ENCODE measurements at regions not wholly inside any gene's neighbourhood (a gene's known extent, or its start where the extent isn't known, plus 50 kb on each side); places are given as distances from the start of the nearest gene placed in this dataset.

DNA sequence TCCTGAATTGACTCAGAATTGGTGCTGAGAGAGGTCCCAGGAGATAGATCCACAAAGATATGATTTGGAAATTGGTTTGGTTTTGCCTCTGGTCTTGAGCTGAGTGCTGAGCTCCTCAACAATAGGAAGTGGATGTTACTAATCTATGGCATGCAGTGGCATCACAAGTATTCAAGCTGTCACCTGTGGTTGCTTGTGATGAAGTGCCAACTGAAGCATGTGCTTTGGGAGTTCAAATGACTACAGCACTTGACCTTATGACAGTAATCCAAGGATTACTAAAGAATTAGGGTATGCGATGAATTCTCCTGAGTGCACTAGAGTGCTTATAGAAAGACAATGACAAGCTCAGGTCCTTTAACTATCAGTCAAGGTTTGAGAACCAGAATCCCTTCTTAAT lies 406.2 kb downstream of the NOVA1 start:
- Histone ChIP-seq H3K4me1 (ENCODE audit: control insufficient read depth, low read length) (no peaks in the 10 kb centered on the region), H3K4me3 (ENCODE audit: low read length) (no peak overlapping the region), H3K4me2 (ENCODE audit: low read length) (no peak overlapping the region), H3K9me3 (ENCODE audit: control insufficient read depth, insufficient read depth, low read length) (no peaks in the 10 kb centered on the region), H3K27me3 (ENCODE audit: control insufficient read depth, low read length) (no peaks in the 10 kb centered on the region), H3K36me3 (ENCODE audit: control insufficient read depth, low read length) (no peaks in the 10 kb centered on the region), H3K27ac (ENCODE audit: low read depth, low read length) (no peak overlapping the region), H3K79me2 (ENCODE audit: control insufficient read depth, low read length) (no peaks in the 10 kb centered on the region), H3K9me2 (replicated peaks; ENCODE audit: control insufficient read depth, low read length) (no peaks in the 10 kb centered on the region), H4K20me1 (ENCODE audit: control insufficient read depth, insufficient read depth, low read depth, low read length) (no peaks in the 10 kb centered on the region), H3F3A (ENCODE audit: control insufficient read depth, insufficient read depth) (no peaks in the 10 kb centered on the region)
- TF ChIP-seq, protein P1, sequence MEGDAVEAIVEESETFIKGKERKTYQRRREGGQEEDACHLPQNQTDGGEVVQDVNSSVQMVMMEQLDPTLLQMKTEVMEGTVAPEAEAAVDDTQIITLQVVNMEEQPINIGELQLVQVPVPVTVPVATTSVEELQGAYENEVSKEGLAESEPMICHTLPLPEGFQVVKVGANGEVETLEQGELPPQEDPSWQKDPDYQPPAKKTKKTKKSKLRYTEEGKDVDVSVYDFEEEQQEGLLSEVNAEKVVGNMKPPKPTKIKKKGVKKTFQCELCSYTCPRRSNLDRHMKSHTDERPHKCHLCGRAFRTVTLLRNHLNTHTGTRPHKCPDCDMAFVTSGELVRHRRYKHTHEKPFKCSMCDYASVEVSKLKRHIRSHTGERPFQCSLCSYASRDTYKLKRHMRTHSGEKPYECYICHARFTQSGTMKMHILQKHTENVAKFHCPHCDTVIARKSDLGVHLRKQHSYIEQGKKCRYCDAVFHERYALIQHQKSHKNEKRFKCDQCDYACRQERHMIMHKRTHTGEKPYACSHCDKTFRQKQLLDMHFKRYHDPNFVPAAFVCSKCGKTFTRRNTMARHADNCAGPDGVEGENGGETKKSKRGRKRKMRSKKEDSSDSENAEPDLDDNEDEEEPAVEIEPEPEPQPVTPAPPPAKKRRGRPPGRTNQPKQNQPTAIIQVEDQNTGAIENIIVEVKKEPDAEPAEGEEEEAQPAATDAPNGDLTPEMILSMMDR (IDR thresholded peaks at IDR 0.05; ENCODE audit: low read depth, low read length, poor library complexity, severe bottlenecking), result no peak
- TF ChIP-seq EZH2phosphoT487 (IDR thresholded peaks at IDR 0.05; ENCODE audit: borderline replicate concordance, low read length), result no peak

- Histone ChIP-seq H4K20me1 (ENCODE audit: control insufficient read depth, insufficient read depth, low read depth, low read length) (no peaks in the 10 kb centered on the region), H3K4me3 (ENCODE audit: low read length) (no peak overlapping the region), H3K9me3 (ENCODE audit: control insufficient read depth, insufficient read depth, low read length) (no peaks in the 10 kb centered on the region), H3K79me2 (ENCODE audit: control insufficient read depth, low read length) (no peaks in the 10 kb centered on the region), H3K4me1 (ENCODE audit: control insufficient read depth, low read length) (no peaks in the 10 kb centered on the region), H3K9me2 (replicated peaks; ENCODE audit: control insufficient read depth, low read length) (no peaks in the 10 kb centered on the region), H3F3A (ENCODE audit: control insufficient read depth, insufficient read depth) (no peaks in the 10 kb centered on the region), H3K27me3 (ENCODE audit: control insufficient read depth, low read length) (no peaks in the 10 kb centered on the region), H3K27ac (ENCODE audit: low read depth, low read length) (no peak overlapping the region), H3K4me2 (ENCODE audit: low read length) (no peak overlapping the region), H3K36me3 (ENCODE audit: control insufficient read depth, low read length) (no peaks in the 10 kb centered on the region)
- no peak for TF ChIP-seq EZH2phosphoT487 (IDR thresholded peaks at IDR 0.05; ENCODE audit: borderline replicate concordance, low read length)
- TF ChIP-seq, protein P1 (IDR thresholded peaks at IDR 0.05; ENCODE audit: low read depth, low read length, poor library complexity, severe bottlenecking), result no peak
These were observed 406.7 kb downstream of the NOVA1 start for GRCh38 chr14:26191123-26191522.

- Histone ChIP-seq H4K20me1 (ENCODE audit: control insufficient read depth, insufficient read depth, low read depth, low read length) (no peaks in the 10 kb centered on the region), H3K4me1 (ENCODE audit: control insufficient read depth, low read length) (no peaks in the 10 kb centered on the region), H3K27ac (ENCODE audit: low read depth, low read length) (no peak overlapping the region), H3K9me2 (replicated peaks; ENCODE audit: control insufficient read depth, low read length) (no peaks in the 10 kb centered on the region), H3K36me3 (ENCODE audit: control insufficient read depth, low read length) (no peaks in the 10 kb centered on the region), H3K4me3 (ENCODE audit: low read length) (no peak overlapping the region), H3K9me3 (ENCODE audit: control insufficient read depth, insufficient read depth, low read length) (no peaks in the 10 kb centered on the region), H3K79me2 (ENCODE audit: control insufficient read depth, low read length) (no peaks in the 10 kb centered on the region), H3F3A (ENCODE audit: control insufficient read depth, insufficient read depth) (no peaks in the 10 kb centered on the region), H3K27me3 (ENCODE audit: control insufficient read depth, low read length) (no peaks in the 10 kb centered on the region), H3K4me2 (ENCODE audit: low read length) (no peak overlapping the region)
- no peak for TF ChIP-seq EZH2phosphoT487 (IDR thresholded peaks at IDR 0.05; ENCODE audit: borderline replicate concordance, low read length)
- TF ChIP-seq, protein P1 (IDR thresholded peaks at IDR 0.05; ENCODE audit: low read depth, low read length, poor library complexity, severe bottlenecking), result no peak
These were observed 407.2 kb downstream of the NOVA1 start for GRCh38 chr14:26190646-26191045.

All from DOHH2 (cell line).